GM23248 (cell line): ENCODE measurements at regions not wholly inside any gene's neighbourhood (a gene's known extent, or its start where the extent isn't known, plus 50 kb on each side); places are given as distances from the start of the nearest gene placed in this dataset.

ENCODE experiments used
- DNase-seq: peaks from one replicate; pipeline ENCODE4 v3.0.0-alpha.2; 2015
- H2AFZ ChIP-seq: fragments of 200-600 bp; sonication (generic); 2 replicates; pipeline ENCODE4 v1.6.1; 2016; ENCODE audit warnings: antibody characterized with exemption
- H3F3A ChIP-seq: fragments of 200-600 bp; sonication (generic); 2 replicates; pipeline ENCODE4 v1.6.1; 2016; ENCODE audit warnings: mild to moderate bottlenecking, antibody characterized with exemption, mixed run types; ENCODE audit not compliant: insufficient read depth
- H3K27ac ChIP-seq: fragments of 200-600 bp; sonication (generic); 2 replicates; pipeline ENCODE4 v1.5.1; 2016; ENCODE audit warnings: mild to moderate bottlenecking
- H3K27me3 ChIP-seq: fragments of 200-600 bp; sonication (generic); replicated peaks from 2 replicates; pipeline ENCODE4 v1.6.1; 2016; ENCODE audit warnings: mild to moderate bottlenecking; ENCODE audit not compliant: insufficient read depth
- H3K36me3 ChIP-seq: fragments of 200-600 bp; sonication (generic); 2 replicates; pipeline ENCODE4 v1.6.1; 2016; ENCODE audit warnings: low read depth, mild to moderate bottlenecking
- H3K4me1 ChIP-seq: fragments of 200-600 bp; sonication (generic); 2 replicates; pipeline ENCODE4 v1.6.1; 2016; ENCODE audit warnings: mild to moderate bottlenecking; ENCODE audit not compliant: insufficient read depth
- H3K4me2 ChIP-seq: fragments of 200-600 bp; sonication (generic); one replicate; pipeline ENCODE4 v1.6.1; 2016; ENCODE audit warnings: mild to moderate bottlenecking; ENCODE audit not compliant: unreplicated experiment
- H3K4me3 ChIP-seq: fragments of 200-600 bp; sonication (generic); 2 replicates; pipeline ENCODE4 v1.5.1; 2016; ENCODE audit warnings: mild to moderate bottlenecking
- H3K79me2 ChIP-seq: fragments of 200-600 bp; sonication (generic); 2 replicates; pipeline ENCODE4 v1.6.1; 2016; ENCODE audit warnings: mild to moderate bottlenecking; ENCODE audit not compliant: insufficient read depth
- H3K9ac ChIP-seq: fragments of 200-600 bp; sonication (generic); 2 replicates; pipeline ENCODE4 v1.6.1; 2016; ENCODE audit warnings: mild to moderate bottlenecking
- H3K9me2 ChIP-seq: fragments of 200-600 bp; sonication (generic); 2 replicates; pipeline ENCODE4 v1.6.1; 2016; ENCODE audit warnings: mixed run types, mild to moderate bottlenecking, moderate library complexity; ENCODE audit not compliant: insufficient read depth
- H3K9me3 ChIP-seq: fragments of 200-600 bp; sonication (generic); one replicate; pipeline ENCODE4 v1.6.1; 2017; ENCODE audit warnings: low read depth
- H4K20me1 ChIP-seq: fragments of 200-600 bp; sonication (generic); 2 replicates; pipeline ENCODE4 v1.6.0; 2016; ENCODE audit not compliant: insufficient read depth
- EZH2 ChIP-seq: fragments of 200-600 bp; sonication (generic); IDR thresholded peaks from 2 replicates; pipeline ENCODE4 v1.6.1; 2018; ENCODE audit warnings: antibody characterized with exemption, mild to moderate bottlenecking; ENCODE audit not compliant: insufficient read depth, poor library complexity, severe bottlenecking
- EZH2phosphoT487 ChIP-seq: fragments of 200-600 bp; sonication (generic); IDR thresholded peaks from 2 replicates; pipeline ENCODE4 v1.6.1; 2018; ENCODE audit warnings: antibody characterized with exemption, moderate library complexity, mild to moderate bottlenecking, low read depth; ENCODE audit not compliant: insufficient read depth
- WGBS, 2 experiments: methylation state at CpG; one replicate each; pipeline ENCODE4 v1.1.6; 2015 to 2017; ENCODE audit warnings: low lambda C conversion rate in 2 of 2, low coverage in 1 of 2; ENCODE audit errors: missing lambda C conversion rate in 2 of 2; 5-methylcytosine and 5-hydroxymethylcytosine counted together
- in situ Hi-C: fragments of 300-500 bp; cut with MboI; formaldehyde crosslinking; loops from 2 replicates; pipeline ENCODE4 v1.15.0; 2020

- Histone ChIP-seq H3K4me3 (no peak overlapping the region), H3K9me2 (no peaks in the 10 kb centered on the region), H3K9ac (no peak overlapping the region), H2AFZ (no peak overlapping the region), H3K36me3 (no peaks in the 10 kb centered on the region), H4K20me1 (no peaks in the 10 kb centered on the region), H3K4me2 (no peak overlapping the region), H3K27ac (no peak overlapping the region), H3K4me1 (peaks cover 31% of the 10 kb centered on the region), H3K27me3 (no peaks in the 10 kb centered on the region), H3K79me2 (no peaks in the 10 kb centered on the region), H3F3A (peaks cover 10% of the 10 kb centered on the region), H3K9me3 (no peaks in the 10 kb centered on the region)
- no peak for TF ChIP-seq EZH2phosphoT487
- TF ChIP-seq EZH2 = no peak
- in situ Hi-C loops = no loop called here
- DNase-seq = no peak
- 89 to 91% methylated on average over 8 of the region's 8 CpGs for WGBS, 2 experiments
Observed at GRCh38 chr3:72126441-72127223, 341.7 kb upstream of the PROK2 start.

- in situ Hi-C loops = no loop called here
- peak; percentile 85 for DNase-seq
- TF ChIP-seq EZH2phosphoT487 (no peak), EZH2 (no peak)
Observed at GRCh38 chr3:72123908-72124441, 339.0 kb upstream of the PROK2 start.

GRCh38 chr3:72120806-72121778, 336.1 kb upstream of the PROK2 start:
- no peaks in the 10 kb centered on the region for H3K9me3 ChIP-seq
- no peaks in the 10 kb centered on the region for H4K20me1 ChIP-seq
- TF ChIP-seq EZH2phosphoT487 (no peak), EZH2 (no peak)
- H3K27ac ChIP-seq = no peak overlapping the region
- DNase-seq = no peak
- H3K4me1 ChIP-seq = peaks cover 14% of the 10 kb centered on the region
- no peak overlapping the region for H3K4me2 ChIP-seq
- WGBS, 2 experiments = 80 to 82% methylated on average over 5 of the region's 5 CpGs
- no peaks in the 10 kb centered on the region for H3K36me3 ChIP-seq
- H3K4me3 ChIP-seq = no peak overlapping the region
- no peak overlapping the region for H3K9ac ChIP-seq
- H3K27me3 ChIP-seq = no peaks in the 10 kb centered on the region
- in situ Hi-C loops = no loop called here
- H3K79me2 ChIP-seq = no peaks in the 10 kb centered on the region
- peaks cover 3% of the 10 kb centered on the region; the same call in 1 of the 2 replicates for H3F3A ChIP-seq
- no peaks in the 10 kb centered on the region for H3K9me2 ChIP-seq
- no peak overlapping the region for H2AFZ ChIP-seq

More at GRCh38 chr3:72123908-72124441, 339.0 kb upstream of the PROK2 start:
- Histone ChIP-seq H4K20me1 (no peaks in the 10 kb centered on the region), H3K9me3 (no peaks in the 10 kb centered on the region), H3K27ac (peak overlapping the region; percentile 3), H3K79me2 (no peaks in the 10 kb centered on the region), H3K4me2 (peak overlapping the region; percentile 11), H3K9me2 (no peaks in the 10 kb centered on the region), H3K4me1 (peaks cover 22% of the 10 kb centered on the region), H3K27me3 (no peaks in the 10 kb centered on the region), H3K9ac (no peak overlapping the region; the same call in 1 of the 2 replicates), H3F3A (peaks cover 10% of the 10 kb centered on the region), H3K36me3 (no peaks in the 10 kb centered on the region), H2AFZ (no peak overlapping the region), H3K4me3 (no peak overlapping the region)
- WGBS, 2 experiments = 11 to 14% methylated on average over 7 of the region's 7 CpGs

GRCh38 chr3:72120039-72120438, 335.1 kb upstream of the PROK2 start:
- no peaks in the 10 kb centered on the region for H3K79me2 ChIP-seq
- H3K9me3 ChIP-seq = no peaks in the 10 kb centered on the region
- no peaks in the 10 kb centered on the region for H3K27me3 ChIP-seq
- H3F3A ChIP-seq = peaks cover 3% of the 10 kb centered on the region; the same call in 1 of the 2 replicates
- no peak for TF ChIP-seq EZH2
- TF ChIP-seq EZH2phosphoT487 = no peak
- no peaks in the 10 kb centered on the region for H4K20me1 ChIP-seq
- peaks cover 14% of the 10 kb centered on the region for H3K4me1 ChIP-seq
- no peak overlapping the region for H3K4me2 ChIP-seq
- H2AFZ ChIP-seq = no peak overlapping the region
- H3K9me2 ChIP-seq = no peaks in the 10 kb centered on the region
- H3K4me3 ChIP-seq = no peak overlapping the region
- no peaks in the 10 kb centered on the region for H3K36me3 ChIP-seq
- in situ Hi-C loops = no loop called here
- H3K27ac ChIP-seq = no peak overlapping the region
- DNase-seq = no peak
- WGBS, 2 experiments = 87 to 93% methylated on average over 4 of the region's 4 CpGs
- H3K9ac ChIP-seq = no peak overlapping the region
